Chondrocyte (in vitro differentiated cells): ENCODE measurements at regions not wholly inside any gene's neighbourhood (a gene's known extent, or its start where the extent isn't known, plus 50 kb on each side); places are given as distances from the start of the nearest gene placed in this dataset.
A peak's percentile ranks its signal among the peaks of the same experiment; 100 is the strongest.

ENCODE experiments used
- DNase-seq: peaks from one replicate; pipeline ENCODE4 v3.0.0; 2021; ENCODE audit warnings: mixed read lengths, low spot score
- H3K27ac Mint-ChIP-seq: one replicate; pipeline ENCODE4 v1.8.0; 2021; ENCODE audit warnings: mild to moderate bottlenecking, moderate library complexity, mixed read lengths; ENCODE audit not compliant: unreplicated experiment
- H3K27me3 Mint-ChIP-seq: 2 replicates; pipeline ENCODE4 v1.8.0; 2021; ENCODE audit warnings: low read depth, mixed read lengths
- H3K36me3 Mint-ChIP-seq: 2 replicates; pipeline ENCODE4 v1.8.0; 2021; ENCODE audit warnings: low read depth, mixed read lengths
- H3K4me1 Mint-ChIP-seq: 2 replicates; pipeline ENCODE4 v1.8.0; 2021; ENCODE audit warnings: low read depth, mild to moderate bottlenecking, mixed read lengths
- H3K4me3 Mint-ChIP-seq: one replicate; pipeline ENCODE4 v1.8.0; 2021; ENCODE audit warnings: mild to moderate bottlenecking, moderate library complexity, mixed read lengths; ENCODE audit not compliant: unreplicated experiment
- H3K9me3 Mint-ChIP-seq: 2 replicates; pipeline ENCODE4 v1.8.0; 2021; ENCODE audit warnings: low read depth, mixed read lengths
- CTCF ChIP-seq: fragments of 200-600 bp; sonication (generic); IDR thresholded peaks from 2 replicates; pipeline ENCODE4 v1.5.0; 2021; ENCODE audit warnings: antibody characterized with exemption, mild to moderate bottlenecking, moderate library complexity

- no peaks in the 10 kb centered on the region for H3K4me1 Mint-ChIP-seq
- no peak overlapping the region for H3K27ac Mint-ChIP-seq
- peak; percentile 36 for DNase-seq
- peaks cover 44% of the 10 kb centered on the region for H3K9me3 Mint-ChIP-seq
- H3K36me3 Mint-ChIP-seq: no peaks in the 10 kb centered on the region
- TF ChIP-seq CTCF: no peak
- no peaks in the 10 kb centered on the region for H3K27me3 Mint-ChIP-seq
- no peak overlapping the region for H3K4me3 Mint-ChIP-seq
Measured at GRCh38 chr12:34601689-34602088, 579.4 kb downstream of the ALG10 start.

DNA sequence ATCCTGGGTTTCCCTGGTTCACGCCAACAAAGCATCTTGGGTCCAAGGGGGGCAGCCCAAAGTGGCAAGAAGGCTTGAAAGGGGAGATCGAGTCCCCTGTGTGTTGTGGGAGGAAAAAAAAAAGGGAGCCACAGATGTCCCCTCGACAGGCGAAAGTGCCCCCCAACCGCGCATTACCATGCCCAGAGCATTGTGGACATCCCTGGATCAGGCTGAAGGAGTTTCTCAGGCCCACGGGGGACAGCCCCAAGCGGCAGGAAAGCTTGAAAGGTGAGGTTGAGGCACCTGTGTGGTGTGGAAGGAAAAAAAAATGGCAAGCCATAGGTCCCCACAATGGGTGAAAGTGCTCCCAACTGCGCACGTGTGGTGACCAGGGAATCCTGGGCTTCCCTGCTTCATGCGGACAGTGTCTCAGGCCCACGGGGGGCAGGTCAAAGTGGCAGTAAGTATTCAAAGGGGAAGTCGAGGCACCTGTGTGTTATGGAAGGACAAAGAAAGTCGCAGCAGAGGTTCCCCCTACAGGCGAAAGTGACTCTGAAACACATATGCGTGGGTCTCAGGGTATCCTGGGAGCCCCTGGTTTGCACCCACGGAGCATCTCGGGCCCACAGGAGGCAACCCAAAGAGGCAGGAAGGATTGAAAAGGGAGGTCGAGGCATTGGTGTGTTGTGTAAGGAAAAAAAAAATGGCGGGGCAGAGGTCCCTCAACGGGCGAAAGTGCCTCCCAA, 580.1 kb downstream of the ALG10 start:
- Mint-ChIP-seq H3K27ac (no peak overlapping the region), H3K4me3 (no peak overlapping the region), H3K4me1 (no peaks in the 10 kb centered on the region), H3K27me3 (no peaks in the 10 kb centered on the region), H3K36me3 (no peaks in the 10 kb centered on the region), H3K9me3 (peaks cover 39% of the 10 kb centered on the region)
- no peak for DNase-seq
- TF ChIP-seq CTCF: no peak

DNA sequence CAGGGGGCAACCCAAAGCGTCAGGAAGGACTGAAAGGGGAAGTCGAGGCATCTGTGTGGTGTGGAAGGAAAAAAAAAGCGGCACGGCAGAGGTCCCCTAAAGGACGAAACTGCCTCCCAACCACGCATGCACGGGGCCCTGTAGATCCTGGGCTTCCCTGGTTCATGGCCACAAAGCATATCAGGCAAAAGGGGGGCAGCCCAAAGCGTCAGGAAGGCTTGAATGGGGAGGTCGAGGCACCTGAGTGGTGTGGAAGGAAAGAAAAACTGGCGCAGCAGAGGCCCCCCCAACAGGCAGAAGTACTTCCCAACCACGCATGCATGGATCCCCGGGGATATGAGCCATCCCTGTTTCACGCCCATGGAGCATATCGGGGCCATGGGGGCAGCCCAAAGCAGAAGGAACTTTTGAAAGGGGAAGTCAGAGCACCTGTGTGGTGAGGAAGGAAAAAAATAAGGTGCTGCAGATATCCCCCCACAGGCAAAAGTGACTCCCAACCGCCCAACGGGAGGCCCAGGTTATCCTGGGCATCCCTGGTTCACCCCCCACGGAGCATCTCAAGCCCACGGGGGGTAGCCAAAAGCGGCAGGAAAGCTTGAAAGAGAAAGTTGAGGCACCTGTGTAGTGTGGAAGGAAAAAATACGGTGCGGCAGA, 581.2 kb downstream of the ALG10 start:
- peaks cover 40% of the 10 kb centered on the region for H3K9me3 Mint-ChIP-seq
- no peaks in the 10 kb centered on the region for H3K4me1 Mint-ChIP-seq

DNA sequence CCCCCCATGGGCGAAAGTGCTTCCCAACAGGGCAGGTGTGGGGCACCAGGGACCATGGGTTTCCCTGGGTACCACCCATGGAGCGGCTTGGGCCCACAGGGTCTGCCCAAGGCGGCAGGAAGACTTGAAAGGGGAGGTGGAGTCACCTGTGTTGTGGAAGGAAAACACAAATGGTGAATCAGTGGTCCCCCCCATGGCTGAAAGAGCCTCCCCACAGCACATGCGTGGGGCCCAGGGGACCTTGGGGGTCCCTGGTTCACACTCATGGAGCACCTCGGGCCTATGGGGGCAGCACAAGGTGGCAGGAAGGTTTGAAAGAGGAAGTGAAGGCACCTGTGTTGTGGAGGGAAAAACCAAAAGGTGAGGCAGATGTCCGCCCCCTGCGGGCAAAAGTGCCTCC, 581.9 kb downstream of the ALG10 start:
- TF ChIP-seq CTCF: no peak
- Mint-ChIP-seq H3K27ac (no peak overlapping the region), H3K9me3 (peaks cover 44% of the 10 kb centered on the region), H3K4me1 (no peaks in the 10 kb centered on the region), H3K4me3 (no peak overlapping the region), H3K27me3 (no peaks in the 10 kb centered on the region), H3K36me3 (no peaks in the 10 kb centered on the region)
- DNase-seq: peak; percentile 61

More for the DNA sequence above, 581.2 kb downstream of the ALG10 start:
- Mint-ChIP-seq H3K36me3 (no peaks in the 10 kb centered on the region), H3K4me3 (no peak overlapping the region), H3K27ac (no peak overlapping the region), H3K27me3 (no peaks in the 10 kb centered on the region)
- TF ChIP-seq CTCF: no peak
- DNase-seq: peak; percentile 52

- Mint-ChIP-seq H3K9me3 (peaks cover 46% of the 10 kb centered on the region), H3K36me3 (no peaks in the 10 kb centered on the region), H3K27me3 (no peaks in the 10 kb centered on the region), H3K27ac (no peak overlapping the region), H3K4me1 (no peaks in the 10 kb centered on the region), H3K4me3 (no peak overlapping the region)
- DNase-seq: peak; percentile 57
- TF ChIP-seq CTCF: no peak
Measured at GRCh38 chr12:34604631-34605509, 582.6 kb downstream of the ALG10 start.
